ENCODE measurements at regions not wholly inside any gene's neighbourhood (a gene's known extent, or its start where the extent isn't known, plus 50 kb on each side); places are given as distances from the start of the nearest gene placed in this dataset.

GRCh38 chrX:26387906-26388305 is 171.9 kb downstream of the MAGEB5 start:
- intact Hi-C loops (cut with micrococcal nuclease) = no loop called here

GRCh38 chrX:26376037-26376708 is 160.2 kb downstream of the MAGEB5 start:
- intact Hi-C loops (cut with micrococcal nuclease) = no loop called here

GRCh38 chrX:26375346-26375745 is 159.4 kb downstream of the MAGEB5 start:
- intact Hi-C loops (cut with micrococcal nuclease) = no loop called here

DNA sequence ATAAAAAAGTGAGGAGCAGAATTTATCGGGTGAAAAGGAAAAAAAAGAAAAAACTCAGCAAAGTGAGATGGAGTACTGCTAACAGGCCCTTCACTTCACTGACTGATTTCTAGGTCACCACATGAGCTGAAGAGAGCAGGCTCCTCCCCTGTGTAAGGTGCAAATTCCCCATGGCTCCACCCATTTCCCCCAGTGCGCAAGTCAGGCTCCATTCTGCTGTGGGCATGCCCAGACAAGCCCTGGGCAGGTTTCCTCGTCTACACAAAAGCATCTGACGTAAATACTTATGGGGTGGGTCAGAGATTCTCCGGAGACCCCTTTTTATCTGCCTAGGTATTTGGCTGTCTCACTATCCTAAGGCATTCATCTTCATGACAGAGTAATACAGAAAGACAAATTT is 157.9 kb downstream of the MAGEB5 start:
- intact Hi-C loops (cut with micrococcal nuclease) = no loop called here

DNA sequence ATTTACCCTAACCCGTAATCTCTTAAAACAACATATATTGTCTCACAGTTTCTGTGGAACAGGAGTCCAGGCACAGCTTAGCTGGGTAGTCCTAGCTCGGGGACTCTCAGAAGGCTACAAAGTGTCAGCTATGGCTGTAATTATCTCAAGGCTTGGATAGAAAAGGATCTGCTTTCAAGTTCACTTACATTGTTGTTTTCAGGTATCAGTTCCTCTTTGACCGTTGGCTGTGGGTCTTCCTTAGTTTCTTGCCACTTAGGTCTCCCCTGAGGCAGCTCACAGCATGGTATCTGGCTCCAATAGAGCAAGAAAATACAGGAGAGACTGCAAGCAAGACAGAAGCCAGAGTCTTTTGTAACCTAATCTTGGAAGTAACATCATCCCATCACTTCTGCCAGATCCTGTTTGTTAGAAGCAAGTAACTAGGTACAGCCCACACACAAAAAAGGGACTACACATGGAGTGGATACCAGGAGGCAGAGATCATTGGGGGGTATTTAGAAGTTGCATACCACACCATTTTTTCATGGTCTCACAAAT is 137.0 kb downstream of the MAGEB5 start:
- intact Hi-C loops (cut with micrococcal nuclease) = no loop called here

DNA sequence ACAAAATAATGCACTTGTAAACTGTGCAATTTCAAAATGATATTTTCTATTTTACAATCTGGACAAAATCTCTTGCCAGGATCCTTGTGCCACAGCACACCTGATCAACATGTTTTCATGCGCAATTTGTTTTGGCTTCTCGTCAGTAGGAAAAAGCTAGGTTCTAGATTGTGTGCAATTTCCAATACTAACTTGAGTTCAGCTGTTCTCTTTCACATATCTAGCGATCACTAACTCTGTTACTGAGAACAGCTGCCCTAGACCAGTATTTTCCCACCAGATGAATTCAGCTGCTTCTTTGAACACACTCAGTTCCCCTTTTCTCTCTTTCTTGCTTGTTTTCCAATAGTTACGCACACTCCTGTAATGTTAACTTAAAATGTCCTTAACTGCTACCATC is 131.2 kb downstream of the MAGEB5 start:
- intact Hi-C loops (cut with micrococcal nuclease) = no loop called here

DNA sequence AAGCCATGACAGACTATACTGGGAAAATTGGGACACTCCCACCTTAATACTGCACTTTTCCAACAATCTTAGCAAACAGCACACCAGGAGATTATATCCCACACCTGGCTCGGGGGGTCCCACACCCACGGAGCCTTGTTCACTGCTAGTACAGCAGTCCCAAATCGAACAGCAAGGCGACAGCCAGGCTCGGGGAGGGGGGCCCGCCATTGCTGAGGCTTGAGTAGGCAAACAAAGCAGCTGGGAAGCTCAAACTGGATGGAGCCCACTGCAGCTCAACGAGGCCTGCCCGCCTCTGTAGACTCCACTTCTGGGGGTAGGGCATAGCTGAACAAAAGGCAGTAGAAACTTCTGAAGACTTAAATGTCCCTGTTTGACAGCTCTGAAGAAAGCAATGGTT is 118.3 kb downstream of the MAGEB5 start:
- intact Hi-C loops (cut with micrococcal nuclease) = no loop called here

DNA sequence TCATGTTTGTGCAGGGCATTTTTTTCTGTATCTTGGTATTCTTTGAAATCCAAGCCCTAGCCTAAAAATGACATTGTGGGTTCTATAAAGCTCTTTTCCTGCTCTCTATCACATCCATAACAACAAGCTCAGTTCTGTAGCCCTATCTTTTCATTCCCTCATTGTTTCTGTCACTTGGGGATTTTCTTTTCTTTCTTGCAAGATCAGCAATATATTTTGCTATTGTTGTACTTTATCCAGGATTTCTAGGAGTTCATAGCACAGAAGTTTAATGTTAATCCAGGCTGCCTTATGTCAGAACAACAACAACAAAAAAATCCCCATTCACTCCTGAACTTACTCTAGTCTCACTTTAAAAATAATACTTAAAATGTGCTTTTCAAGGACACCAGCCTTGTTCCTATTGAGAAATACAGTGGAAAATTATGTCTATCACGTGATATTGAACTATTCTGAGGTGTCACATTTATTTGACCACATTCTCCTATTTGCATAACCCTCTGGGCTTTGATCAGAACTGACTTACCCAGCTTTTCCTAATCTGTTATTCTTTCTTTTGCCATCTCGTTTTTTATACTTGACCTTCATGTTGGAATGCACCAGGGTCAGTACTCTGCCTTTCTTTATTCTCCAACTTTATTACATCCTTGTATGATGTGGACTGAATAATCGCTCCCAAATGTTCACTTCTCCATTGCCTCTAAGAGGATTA is 112.8 kb downstream of the MAGEB5 start:
- intact Hi-C loops (cut with micrococcal nuclease) = no loop called here

DNA sequence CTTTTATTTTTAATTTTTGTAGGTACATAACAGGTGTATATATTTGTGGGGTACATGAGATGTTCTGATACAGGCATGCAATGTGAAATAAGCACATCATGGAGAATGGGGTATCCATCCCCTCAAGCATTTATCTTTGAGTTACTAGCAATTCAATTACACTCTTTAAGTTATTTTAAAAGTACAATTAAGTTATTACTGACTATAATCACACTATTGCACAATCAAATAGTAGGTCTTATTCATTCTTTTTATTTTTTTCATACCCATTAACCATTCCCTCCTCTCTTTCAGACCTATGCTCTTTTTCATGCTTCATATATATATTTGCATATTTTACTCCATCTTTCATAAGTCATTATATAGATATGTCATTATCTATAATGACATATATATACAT is 93.3 kb downstream of the MAGEB5 start:
- intact Hi-C loops (cut with micrococcal nuclease) = no loop called here

DNA sequence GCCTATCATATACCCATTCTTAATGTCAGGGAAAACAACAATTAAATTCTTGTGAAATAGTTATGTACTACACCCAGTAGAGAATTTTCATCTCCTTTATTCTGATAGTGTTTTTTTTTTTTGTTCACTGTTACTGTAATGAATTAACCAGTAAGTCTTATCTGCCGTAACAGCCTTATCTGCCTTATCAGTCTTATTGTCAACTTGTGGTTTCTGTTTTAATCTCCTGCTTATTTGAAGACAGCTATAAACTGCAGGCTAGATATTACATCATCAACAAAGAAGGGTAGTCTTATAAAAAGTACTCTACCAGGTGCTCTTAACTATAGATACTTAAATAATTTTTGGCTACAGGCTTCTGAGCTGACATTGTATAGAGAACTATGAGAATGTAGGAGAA is 79.5 kb downstream of the MAGEB5 start:
- intact Hi-C loops (cut with micrococcal nuclease) = no loop called here

- intact Hi-C loops (cut with micrococcal nuclease) = no loop called here
These were observed 70.9 kb downstream of the MAGEB5 start for GRCh38 chrX:26286836-26287235.

Measured in T-helper 2 cell treated with Interferon-gamma antibody and Interleukin-4, amounts not matched to agents 100 ng/mL and 5 ng/mL, for 36 hours (primary cell).